Tibial artery (tissue), 4 donors: ENCODE measurements at regions not wholly inside any gene's neighbourhood (a gene's known extent, or its start where the extent isn't known, plus 50 kb on each side); places are given as distances from the start of the nearest gene placed in this dataset.
A peak's percentile ranks its signal among the peaks of the same experiment; 100 is the strongest.

Experiments used
- DNase-seq, 2 donors: peaks; one replicate each; pipeline ENCODE4 v3.0.0-alpha.2; 2019
- H3K27ac ChIP-seq, 2 donors: fragments of 200-600 bp; sonication (generic) in 1 of 2; 1 replicate in 1 of 2; 2 replicates in 1 of 2; pipeline ENCODE4 v1.5.1; 2018 to 2019; ENCODE audit warnings: mild to moderate bottlenecking in 1 of 2
- H3K27me3 ChIP-seq, 2 donors: fragments of 200-600 bp; sonication (generic) in 1 of 2; one replicate each; pipeline versions ENCODE4 v1.5.1 to v1.6.0; 2016 to 2019
- H3K36me3 ChIP-seq, 3 donors: fragments of 200-600 bp; sonication (generic) in 2 of 3; one replicate each; pipeline ENCODE4 v1.5.1; 2016 to 2019; ENCODE audit warnings: mild to moderate bottlenecking in 2 of 3
- H3K4me1 ChIP-seq, 4 donors: fragments of 200-600 bp; sonication (generic) in 2 of 4; 1 replicate in 3 of 4; 2 replicates in 1 of 4; pipeline ENCODE4 v1.5.1; 2016 to 2019
- H3K4me3 ChIP-seq, 2 donors: fragments of 200-600 bp; sonication (generic) in 1 of 2; 1 replicate in 1 of 2; 2 replicates in 1 of 2; pipeline ENCODE4 v1.5.1; 2018 to 2019; ENCODE audit warnings: mild to moderate bottlenecking in 2 of 2
- H3K9me3 ChIP-seq, 3 donors: fragments of 200-600 bp; sonication (generic) in 1 of 3; one replicate each; pipeline ENCODE4 v1.5.1; 2016 to 2019
- CTCF ChIP-seq, 2 experiments: fragments of 200-600 bp in 1 of 2; fragments of 450-650 bp in 1 of 2; IDR thresholded peaks; one replicate each; pipeline ENCODE4 v1.5.1; 2017 to 2019; ENCODE audit warnings: antibody characterized with exemption in 2 of 2, mild to moderate bottlenecking in 1 of 2, moderate library complexity in 1 of 2
- intact Hi-C: fragments of 100-400 bp; cut with DNase I; formaldehyde crosslinking; loops from one replicate; pipeline ENCODE4 v1.15.0; 2023; ENCODE audit warnings: low total_unique reads

GRCh38 chr10:124346831-124347230 lies 71.9 kb downstream of the OAT start:
- TF ChIP-seq CTCF (IDR thresholded peaks at IDR 0.05), result no peak
- H3K4me1 ChIP-seq, result peaks cover 0 to 7% (median 3%) of the 10 kb centered on the region in 4 donors
- peak; percentile 8 to 35 for DNase-seq
- H3K27me3 ChIP-seq, result no peaks in the 10 kb centered on the region
- H3K4me3 ChIP-seq, result no peak overlapping the region
- H3K36me3 ChIP-seq, result no peaks in the 10 kb centered on the region
- intact Hi-C loops, result no loop called here
- H3K9me3 ChIP-seq, result no peaks in the 10 kb centered on the region
- H3K27ac ChIP-seq, result no peak overlapping the region

GRCh38 chr10:124345521-124345920 lies 73.2 kb downstream of the OAT start:
- H3K9me3 ChIP-seq, result no peaks in the 10 kb centered on the region
- TF ChIP-seq CTCF (IDR thresholded peaks at IDR 0.05), result no peak
- peak in 1 of 2 donors; percentile 44 for DNase-seq
- intact Hi-C loops, result no loop called here
- no peak overlapping the region for H3K4me3 ChIP-seq
- no peaks in the 10 kb centered on the region for H3K27me3 ChIP-seq
- no peaks in the 10 kb centered on the region for H3K36me3 ChIP-seq
- H3K4me1 ChIP-seq, result peaks cover 0 to 11% (median 5%) of the 10 kb centered on the region in 4 donors
- H3K27ac ChIP-seq, result no peak overlapping the region

- Histone ChIP-seq H3K36me3 (no peaks in the 10 kb centered on the region), H3K27ac (no peak overlapping the region), H3K4me3 (no peak overlapping the region), H3K4me1 (peaks cover 0 to 17% (median 11%) of the 10 kb centered on the region in 4 donors), H3K9me3 (no peaks in the 10 kb centered on the region), H3K27me3 (no peaks in the 10 kb centered on the region)
- peak in 1 of 2 donors; percentile 12 for DNase-seq
- TF ChIP-seq CTCF (IDR thresholded peaks at IDR 0.05), result no peak
- intact Hi-C loops, result no loop called here
These were observed 73.8 kb downstream of the OAT start for GRCh38 chr10:124344931-124345330.

- TF ChIP-seq CTCF (IDR thresholded peaks at IDR 0.05), result no peak
- intact Hi-C loops, result no loop called here
- Histone ChIP-seq H3K36me3 (no peaks in the 10 kb centered on the region), H3K4me3 (no peak overlapping the region), H3K4me1 (peaks cover 0 to 24% (median 17%) of the 10 kb centered on the region in 4 donors), H3K27ac (no peak overlapping the region), H3K9me3 (no peaks in the 10 kb centered on the region), H3K27me3 (no peaks in the 10 kb centered on the region)
- peak in 1 of 2 donors; percentile 40 for DNase-seq
These were observed 74.5 kb downstream of the OAT start for GRCh38 chr10:124344266-124344590.

GRCh38 chr10:124343351-124344265 lies 75.1 kb downstream of the OAT start:
- Histone ChIP-seq H3K4me3 (no peak overlapping the region), H3K4me1 (peaks cover 0 to 31% (median 20%) of the 10 kb centered on the region in 4 donors), H3K27me3 (no peaks in the 10 kb centered on the region), H3K27ac (no peak overlapping the region), H3K36me3 (no peaks in the 10 kb centered on the region), H3K9me3 (no peaks in the 10 kb centered on the region)
- intact Hi-C loops, result no loop called here
- peak in 1 of 2 donors; percentile 32 for DNase-seq
- no peak for TF ChIP-seq CTCF (IDR thresholded peaks at IDR 0.05)
